Activated T-cell treated with anti-CD3 and anti-CD28 coated beads, Interleukin-2, amount 50 U/mL, for 24 hours (primary cell): ENCODE measurements at regions not wholly inside any gene's neighbourhood (a gene's known extent, or its start where the extent isn't known, plus 50 kb on each side); places are given as distances from the start of the nearest gene placed in this dataset.

Experiments used
- DNase-seq: peaks from one replicate; pipeline ENCODE4 v3.0.0-alpha.2; 2020
- H3K27ac Mint-ChIP-seq: 2 replicates; pipeline ENCODE4 v1.8.0; 2020; ENCODE audit warnings: mild to moderate bottlenecking, mixed read lengths
- H3K27me3 Mint-ChIP-seq: 2 replicates; pipeline ENCODE4 v1.8.0; 2020; ENCODE audit warnings: mixed read lengths
- H3K36me3 Mint-ChIP-seq: 2 replicates; pipeline ENCODE4 v1.8.0; 2020; ENCODE audit warnings: low read depth, mixed read lengths
- H3K4me1 Mint-ChIP-seq: 2 replicates; pipeline ENCODE4 v1.8.0; 2020; ENCODE audit warnings: low read depth, mixed read lengths
- H3K4me3 Mint-ChIP-seq: 2 replicates; pipeline ENCODE4 v1.8.0; 2020; ENCODE audit warnings: mild to moderate bottlenecking, moderate library complexity, mixed read lengths
- H3K9me3 Mint-ChIP-seq: 2 replicates; pipeline ENCODE4 v1.8.0; 2020; ENCODE audit warnings: mixed read lengths

GRCh38 chr4:112882286-112882685 lies 167.2 kb upstream of the ANK2 start:
- H3K27me3 Mint-ChIP-seq = peaks cover 4% of the 10 kb centered on the region
- H3K4me1 Mint-ChIP-seq = no peaks in the 10 kb centered on the region
- no peaks in the 10 kb centered on the region for H3K9me3 Mint-ChIP-seq
- DNase-seq = no peak
- H3K4me3 Mint-ChIP-seq = no peak overlapping the region
- no peaks in the 10 kb centered on the region for H3K36me3 Mint-ChIP-seq
- H3K27ac Mint-ChIP-seq = no peak overlapping the region

DNA sequence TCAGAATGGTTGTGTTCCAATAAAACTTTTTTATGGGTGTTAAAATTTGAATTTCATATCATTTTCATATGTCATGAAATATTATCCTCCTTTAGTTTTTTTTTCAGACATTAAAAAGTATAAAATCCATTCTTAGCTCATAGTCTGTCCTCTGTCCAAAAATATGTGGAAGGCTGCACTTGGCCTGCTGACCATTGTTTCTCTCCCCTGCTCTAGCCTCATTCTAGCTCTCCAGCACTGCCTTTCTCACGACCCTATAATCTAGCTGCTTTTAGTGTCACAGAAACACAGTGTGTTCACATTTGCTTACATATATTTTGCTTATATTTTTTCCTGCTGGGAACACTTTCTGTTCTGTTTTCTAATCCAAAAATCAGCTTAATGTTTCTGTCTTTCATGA lies 165.0 kb upstream of the ANK2 start:
- Mint-ChIP-seq H3K36me3 (no peaks in the 10 kb centered on the region), H3K9me3 (no peaks in the 10 kb centered on the region)

DNA sequence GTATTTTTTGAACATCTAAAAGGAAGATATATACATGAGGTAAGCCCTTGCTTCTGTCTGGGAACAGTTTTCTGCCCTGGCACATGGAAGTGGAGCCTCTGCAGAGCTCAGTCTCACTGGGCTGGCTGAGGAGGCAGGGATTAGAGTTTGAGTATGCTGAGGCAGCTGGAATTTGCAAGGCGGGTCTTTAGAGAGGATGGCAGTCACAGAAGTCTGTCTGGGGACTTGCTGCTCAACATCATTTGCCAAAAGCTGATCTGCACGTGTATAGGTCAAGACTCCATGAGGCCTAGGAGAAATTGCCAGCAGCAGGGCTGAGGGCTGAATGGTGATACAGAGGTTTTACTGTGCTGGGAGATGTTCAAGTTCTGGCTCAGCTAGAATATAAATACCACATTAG lies 163.6 kb upstream of the ANK2 start:
- H3K4me1 Mint-ChIP-seq = peaks cover 2% of the 10 kb centered on the region
- no peak for DNase-seq
- H3K4me3 Mint-ChIP-seq = no peak overlapping the region
- H3K36me3 Mint-ChIP-seq = no peaks in the 10 kb centered on the region
- no peak overlapping the region for H3K27ac Mint-ChIP-seq
- no peaks in the 10 kb centered on the region for H3K9me3 Mint-ChIP-seq
- H3K27me3 Mint-ChIP-seq = peaks cover 4% of the 10 kb centered on the region

More for the DNA sequence above, 165.0 kb upstream of the ANK2 start:
- Mint-ChIP-seq H3K27ac (no peak overlapping the region), H3K4me3 (no peak overlapping the region), H3K27me3 (peaks cover 4% of the 10 kb centered on the region), H3K4me1 (no peaks in the 10 kb centered on the region)
- DNase-seq = no peak

DNA sequence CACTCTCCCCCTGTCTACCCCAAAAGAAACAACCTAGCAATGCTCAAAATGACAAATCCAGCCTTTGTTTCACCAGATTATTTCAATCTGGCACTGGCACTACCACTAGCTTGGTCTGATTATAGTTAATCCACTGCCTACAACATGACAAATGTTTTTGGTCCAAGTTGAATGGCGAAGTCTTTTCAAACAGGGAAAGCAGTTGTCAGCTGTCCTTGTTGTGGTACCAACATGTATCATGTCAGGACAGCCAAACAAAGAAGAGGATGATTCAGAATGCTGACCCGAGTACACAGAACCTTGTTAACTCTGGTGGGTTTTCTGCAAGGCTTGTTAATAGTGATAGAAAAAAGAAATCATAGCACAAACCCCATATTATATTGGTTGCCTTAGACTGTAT lies 160.8 kb upstream of the ANK2 start:
- Mint-ChIP-seq H3K36me3 (no peaks in the 10 kb centered on the region), H3K27ac (no peak overlapping the region), H3K4me1 (peaks cover 2% of the 10 kb centered on the region), H3K4me3 (no peak overlapping the region), H3K27me3 (peaks cover 8% of the 10 kb centered on the region), H3K9me3 (no peaks in the 10 kb centered on the region)
- DNase-seq = no peak

DNA sequence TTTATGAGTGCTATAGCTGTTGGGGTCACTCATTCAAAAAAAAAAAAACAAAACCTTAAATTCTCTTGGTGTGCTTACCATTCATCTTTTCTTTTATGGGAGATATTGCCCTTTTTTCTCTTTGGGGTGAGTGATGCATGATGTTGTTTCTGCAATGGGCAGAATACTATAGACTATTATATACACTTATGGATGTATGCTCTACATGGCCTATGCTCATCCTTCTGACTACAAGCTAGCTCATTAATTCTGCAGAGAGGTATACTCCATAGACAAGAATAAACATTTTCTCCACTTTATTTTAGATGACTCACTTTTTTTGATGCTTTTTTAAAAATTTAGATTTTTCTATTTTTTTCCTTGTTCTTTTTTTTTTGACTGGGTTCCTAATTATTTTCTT lies 160.3 kb upstream of the ANK2 start:
- peaks cover 8% of the 10 kb centered on the region for H3K27me3 Mint-ChIP-seq
- DNase-seq = no peak
- no peaks in the 10 kb centered on the region for H3K9me3 Mint-ChIP-seq
- no peak overlapping the region for H3K27ac Mint-ChIP-seq
- no peak overlapping the region for H3K4me3 Mint-ChIP-seq
- no peaks in the 10 kb centered on the region for H3K36me3 Mint-ChIP-seq
- H3K4me1 Mint-ChIP-seq = peaks cover 2% of the 10 kb centered on the region

DNA sequence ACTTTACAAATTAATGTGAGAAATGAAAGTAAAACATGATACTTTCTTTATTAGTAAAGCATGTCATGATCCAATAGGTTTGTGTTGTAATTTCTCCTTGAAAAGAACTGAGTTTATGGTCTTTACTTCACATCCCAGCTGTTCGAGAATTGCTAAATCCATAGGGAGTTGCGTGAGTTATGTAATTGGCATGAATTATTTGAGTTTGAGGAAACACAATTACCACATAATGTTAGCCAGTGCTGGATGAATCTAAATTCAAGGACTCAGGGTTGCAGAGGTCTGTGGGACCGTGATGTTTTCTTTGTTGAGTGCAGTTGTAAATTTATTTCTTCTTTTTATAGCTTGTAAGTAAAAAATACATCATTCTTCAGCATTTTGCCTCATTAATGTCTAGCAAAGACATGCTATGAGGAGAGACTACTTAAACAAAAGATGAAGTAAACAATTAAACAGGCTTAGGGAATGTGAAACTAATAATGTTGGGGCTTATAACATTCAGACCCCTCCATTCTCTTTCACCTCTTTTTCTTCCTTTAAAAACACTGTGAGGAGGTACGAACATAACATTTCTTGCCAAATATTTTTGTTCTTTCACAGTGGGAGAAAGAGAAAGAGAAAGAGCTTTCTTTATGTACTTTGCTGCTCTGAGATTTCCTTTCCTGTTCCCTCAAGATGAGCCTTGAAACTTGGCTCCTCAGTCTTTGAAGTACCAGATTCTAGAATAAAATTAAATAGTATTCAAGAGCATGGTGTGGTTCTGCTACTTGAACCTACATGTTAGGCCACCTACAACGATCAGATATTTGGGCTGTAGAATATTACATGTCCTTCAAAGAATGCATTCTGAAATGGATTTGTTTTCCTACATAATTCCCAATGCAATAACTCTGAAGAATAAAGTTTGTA lies 159.6 kb upstream of the ANK2 start:
- Mint-ChIP-seq H3K27me3 (peaks cover 11% of the 10 kb centered on the region), H3K9me3 (no peaks in the 10 kb centered on the region), H3K4me3 (no peak overlapping the region), H3K4me1 (peaks cover 2% of the 10 kb centered on the region), H3K36me3 (no peaks in the 10 kb centered on the region), H3K27ac (no peak overlapping the region)
- DNase-seq = no peak

DNA sequence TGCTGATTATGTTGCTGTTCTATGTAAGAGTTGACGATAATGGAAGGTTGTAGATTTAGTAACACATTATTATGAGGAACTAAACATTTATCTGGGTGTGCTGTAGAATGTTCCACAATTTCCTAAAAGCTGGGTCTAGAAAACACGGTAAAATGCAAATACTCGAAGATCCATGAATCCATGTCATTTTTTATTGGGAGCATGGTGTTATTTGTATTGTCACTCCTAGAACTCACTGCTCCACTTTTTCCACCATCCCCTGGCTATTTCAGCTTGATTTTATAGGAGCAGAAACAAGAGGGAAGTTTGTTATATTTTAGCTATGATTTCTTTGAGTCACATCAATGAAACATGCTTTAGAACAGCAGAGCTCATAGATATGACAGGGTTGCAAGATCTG lies 155.0 kb upstream of the ANK2 start:
- no peak overlapping the region for H3K27ac Mint-ChIP-seq

DNA sequence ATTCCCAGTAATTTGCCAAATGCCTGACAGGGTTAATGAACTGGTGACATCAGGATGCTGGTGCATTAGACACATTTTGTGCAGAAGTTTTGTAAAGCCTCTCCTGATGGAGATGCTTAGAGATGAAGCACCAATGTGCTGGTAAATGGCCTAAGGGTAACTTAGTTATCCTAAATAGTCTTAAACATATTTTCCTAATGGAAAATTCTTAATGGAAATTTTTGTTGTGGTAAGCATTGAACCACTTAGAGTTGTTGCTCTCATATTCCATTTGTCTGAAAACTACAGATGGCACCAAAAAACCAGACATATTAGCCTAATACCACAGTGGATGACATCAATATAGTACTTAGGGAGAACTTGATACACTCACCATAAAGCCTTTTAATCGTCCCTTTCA lies 154.5 kb upstream of the ANK2 start:
- H3K27ac Mint-ChIP-seq = no peak overlapping the region
- no peaks in the 10 kb centered on the region for H3K4me1 Mint-ChIP-seq
- H3K4me3 Mint-ChIP-seq = no peak overlapping the region
- DNase-seq = no peak
- H3K36me3 Mint-ChIP-seq = no peaks in the 10 kb centered on the region
- peaks cover 18% of the 10 kb centered on the region for H3K27me3 Mint-ChIP-seq
- no peaks in the 10 kb centered on the region for H3K9me3 Mint-ChIP-seq

More for the DNA sequence above, 155.0 kb upstream of the ANK2 start:
- Mint-ChIP-seq H3K4me1 (peaks cover 2% of the 10 kb centered on the region), H3K36me3 (no peaks in the 10 kb centered on the region), H3K4me3 (no peak overlapping the region), H3K9me3 (no peaks in the 10 kb centered on the region), H3K27me3 (peaks cover 15% of the 10 kb centered on the region)
- no peak for DNase-seq

GRCh38 chr4:112895811-112896608 lies 153.4 kb upstream of the ANK2 start:
- peaks cover 24% of the 10 kb centered on the region for H3K27me3 Mint-ChIP-seq
- H3K27ac Mint-ChIP-seq = no peak overlapping the region
- no peaks in the 10 kb centered on the region for H3K9me3 Mint-ChIP-seq
- H3K4me1 Mint-ChIP-seq = no peaks in the 10 kb centered on the region
- no peak for DNase-seq
- no peak overlapping the region for H3K4me3 Mint-ChIP-seq
- no peaks in the 10 kb centered on the region for H3K36me3 Mint-ChIP-seq

GRCh38 chr4:112896609-112897190 lies 152.8 kb upstream of the ANK2 start:
- Mint-ChIP-seq H3K36me3 (no peaks in the 10 kb centered on the region), H3K27me3 (peaks cover 24% of the 10 kb centered on the region), H3K4me1 (no peaks in the 10 kb centered on the region), H3K27ac (no peak overlapping the region), H3K9me3 (no peaks in the 10 kb centered on the region), H3K4me3 (no peak overlapping the region)
- no peak for DNase-seq

DNA sequence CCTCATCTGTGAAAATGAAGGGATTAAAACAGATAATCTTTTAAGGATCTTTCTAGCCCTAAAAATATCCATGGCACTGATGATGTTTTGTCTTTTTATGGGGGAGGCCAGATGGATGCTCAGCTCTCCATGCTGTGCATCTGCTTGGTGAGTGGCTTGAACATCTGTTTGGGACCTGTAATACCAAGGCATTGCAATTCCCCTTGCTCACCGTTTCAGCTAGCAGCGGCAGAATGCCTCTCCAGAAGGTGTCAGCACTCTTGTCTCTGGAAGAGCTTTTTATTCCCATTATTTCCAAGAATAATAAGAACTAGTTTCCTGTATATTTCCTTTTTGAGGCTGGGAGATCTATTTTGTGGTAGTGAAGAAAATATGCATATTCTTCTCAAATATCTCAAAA lies 151.9 kb upstream of the ANK2 start:
- Mint-ChIP-seq H3K36me3 (no peaks in the 10 kb centered on the region), H3K27me3 (peaks cover 23% of the 10 kb centered on the region), H3K27ac (no peak overlapping the region), H3K4me1 (no peaks in the 10 kb centered on the region), H3K4me3 (no peak overlapping the region), H3K9me3 (no peaks in the 10 kb centered on the region)
- no peak for DNase-seq

GRCh38 chr4:112898357-112899141 lies 150.9 kb upstream of the ANK2 start:
- Mint-ChIP-seq H3K36me3 (no peaks in the 10 kb centered on the region), H3K4me3 (no peak overlapping the region), H3K27ac (no peak overlapping the region), H3K27me3 (peaks cover 23% of the 10 kb centered on the region), H3K4me1 (no peaks in the 10 kb centered on the region), H3K9me3 (no peaks in the 10 kb centered on the region)
- DNase-seq = no peak

DNA sequence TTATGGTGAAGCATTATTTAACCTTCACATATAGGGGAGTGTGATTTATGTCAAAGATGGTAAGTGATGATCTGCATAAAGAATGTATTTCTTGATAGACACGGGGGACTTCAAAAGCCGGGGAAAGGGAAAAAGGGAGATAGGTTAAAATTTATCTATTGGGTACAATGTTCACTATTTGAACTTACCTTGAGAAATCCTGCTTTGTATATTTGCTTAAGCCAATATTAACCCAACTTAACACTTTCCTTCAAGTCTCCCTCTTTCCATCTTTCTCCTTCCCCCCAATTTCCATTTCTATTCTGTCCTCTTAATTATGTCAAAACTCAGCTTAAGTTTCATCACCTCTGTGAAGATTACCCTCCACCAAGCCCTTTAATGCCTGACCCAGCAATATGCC lies 149.0 kb upstream of the ANK2 start:
- no peak for DNase-seq
- no peak overlapping the region for H3K4me3 Mint-ChIP-seq

GRCh38 chr4:112901962-112902411 lies 147.5 kb upstream of the ANK2 start:
- Mint-ChIP-seq H3K9me3 (no peaks in the 10 kb centered on the region), H3K4me1 (no peaks in the 10 kb centered on the region), H3K27ac (no peak overlapping the region), H3K36me3 (no peaks in the 10 kb centered on the region), H3K27me3 (peaks cover 19% of the 10 kb centered on the region), H3K4me3 (no peak overlapping the region)
- no peak for DNase-seq

More for the DNA sequence above, 149.0 kb upstream of the ANK2 start:
- H3K27ac Mint-ChIP-seq = no peak overlapping the region
- peaks cover 19% of the 10 kb centered on the region for H3K27me3 Mint-ChIP-seq
- no peaks in the 10 kb centered on the region for H3K9me3 Mint-ChIP-seq
- no peaks in the 10 kb centered on the region for H3K36me3 Mint-ChIP-seq
- no peaks in the 10 kb centered on the region for H3K4me1 Mint-ChIP-seq
